ENCODE measurements at regions not wholly inside any gene's neighbourhood (a gene's known extent, or its start where the extent isn't known, plus 50 kb on each side); places are given as distances from the start of the nearest gene placed in this dataset.

- TF ChIP-seq CTCF (IDR thresholded peaks at IDR 0.05; ENCODE audit: poor library complexity, severe bottlenecking) (no peak), EZH2 (IDR thresholded peaks at IDR 0.05; ENCODE audit: borderline replicate concordance, insufficient read depth, low read length, poor library complexity, severe bottlenecking) (no peak)
These were observed 90.5 kb upstream of the IL12A start for GRCh38 chr3:159898147-159898546.

Measured in neural cell (in vitro differentiated cells).